Esophagus squamous epithelium (tissue), 5 donors: ENCODE measurements at regions not wholly inside any gene's neighbourhood (a gene's known extent, or its start where the extent isn't known, plus 50 kb on each side); places are given as distances from the start of the nearest gene placed in this dataset.

Source experiments
- DNase-seq: peaks from one replicate; lab custom pipeline; 2025; lab: John Stamatoyannopoulos, UW
- H3K27ac ChIP-seq, 4 donors: fragments of 200-600 bp; sonication (generic); one replicate each; pipeline ENCODE4 v1.5.1; 2016 to 2019; ENCODE audit warnings: mild to moderate bottlenecking in 1 of 4
- H3K27me3 ChIP-seq, 4 donors: fragments of 200-600 bp; sonication (generic); 1 replicate in 3 of 4; 2 replicates in 1 of 4; pipeline versions ENCODE4 v1.5.1 to v1.6.0; 2017 to 2021; ENCODE audit warnings: antibody characterized with exemption in 1 of 4
- H3K36me3 ChIP-seq, 3 donors: fragments of 200-600 bp; sonication (generic); one replicate each; pipeline ENCODE4 v1.5.1; 2016 to 2019
- H3K4me1 ChIP-seq, 3 donors: fragments of 200-600 bp; sonication (generic); one replicate each; pipeline ENCODE4 v1.5.1; 2017 to 2019
- H3K4me3 ChIP-seq, 4 donors: fragments of 200-600 bp; sonication (generic); 1 replicate in 3 of 4; 2 replicates in 1 of 4; pipeline ENCODE4 v1.5.1; 2016 to 2019; ENCODE audit warnings: mild to moderate bottlenecking in 2 of 4, moderate library complexity in 1 of 4
- H3K9me3 ChIP-seq, 3 donors: fragments of 200-600 bp; sonication (generic); one replicate each; pipeline ENCODE4 v1.5.1; 2016 to 2019
- POLR2A ChIP-seq, 4 donors: fragments of 450-650 bp; IDR thresholded peaks; one replicate each; pipeline ENCODE4 v1.6.1; 2017; ENCODE audit warnings: antibody characterized with exemption in 4 of 4, mild to moderate bottlenecking in 4 of 4, moderate library complexity in 3 of 4
- WGBS, 2 donors: methylation state at CpG; one replicate each; pipeline ENCODE4 v1.1.5; 2018; 5-methylcytosine and 5-hydroxymethylcytosine counted together
- intact Hi-C: fragments of 100-400 bp; cut with DNase I; formaldehyde crosslinking; loops from one replicate; pipeline ENCODE4 v1.15.0; 2022
- TF ChIP-seq, protein P1 (sequence below), 6 experiments: fragments of 450-650 bp in 4 of 6; fragments of 200-600 bp in 2 of 6; sonication (generic) in 2 of 6; IDR thresholded peaks; one replicate each; pipeline ENCODE4 v1.5.1; 2016 to 2019; ENCODE audit warnings: antibody characterized with exemption in 6 of 6, mild to moderate bottlenecking in 4 of 6, moderate library complexity in 4 of 6
- donor health status: DM: yes; HTN: yes; CAD: no.

GRCh38 chr18:37937287-37937686 is 371.7 kb upstream of the CELF4 start:
- no peak overlapping the region for H3K4me3 ChIP-seq
- no peak for DNase-seq
- intact Hi-C loops = no loop called here
- H3K4me1 ChIP-seq = no peaks in the 10 kb centered on the region
- no peaks in the 10 kb centered on the region for H3K9me3 ChIP-seq
- H3K36me3 ChIP-seq = no peaks in the 10 kb centered on the region
- no peak for TF ChIP-seq POLR2A (IDR thresholded peaks at IDR 0.05)
- TF ChIP-seq, protein P1, sequence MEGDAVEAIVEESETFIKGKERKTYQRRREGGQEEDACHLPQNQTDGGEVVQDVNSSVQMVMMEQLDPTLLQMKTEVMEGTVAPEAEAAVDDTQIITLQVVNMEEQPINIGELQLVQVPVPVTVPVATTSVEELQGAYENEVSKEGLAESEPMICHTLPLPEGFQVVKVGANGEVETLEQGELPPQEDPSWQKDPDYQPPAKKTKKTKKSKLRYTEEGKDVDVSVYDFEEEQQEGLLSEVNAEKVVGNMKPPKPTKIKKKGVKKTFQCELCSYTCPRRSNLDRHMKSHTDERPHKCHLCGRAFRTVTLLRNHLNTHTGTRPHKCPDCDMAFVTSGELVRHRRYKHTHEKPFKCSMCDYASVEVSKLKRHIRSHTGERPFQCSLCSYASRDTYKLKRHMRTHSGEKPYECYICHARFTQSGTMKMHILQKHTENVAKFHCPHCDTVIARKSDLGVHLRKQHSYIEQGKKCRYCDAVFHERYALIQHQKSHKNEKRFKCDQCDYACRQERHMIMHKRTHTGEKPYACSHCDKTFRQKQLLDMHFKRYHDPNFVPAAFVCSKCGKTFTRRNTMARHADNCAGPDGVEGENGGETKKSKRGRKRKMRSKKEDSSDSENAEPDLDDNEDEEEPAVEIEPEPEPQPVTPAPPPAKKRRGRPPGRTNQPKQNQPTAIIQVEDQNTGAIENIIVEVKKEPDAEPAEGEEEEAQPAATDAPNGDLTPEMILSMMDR (IDR thresholded peaks at IDR 0.05) = no peak
- 53 to 62% methylated on average over 6 of the region's 6 CpGs for WGBS, 2 donors
- H3K27me3 ChIP-seq = no peaks in the 10 kb centered on the region
- no peak overlapping the region for H3K27ac ChIP-seq

DNA sequence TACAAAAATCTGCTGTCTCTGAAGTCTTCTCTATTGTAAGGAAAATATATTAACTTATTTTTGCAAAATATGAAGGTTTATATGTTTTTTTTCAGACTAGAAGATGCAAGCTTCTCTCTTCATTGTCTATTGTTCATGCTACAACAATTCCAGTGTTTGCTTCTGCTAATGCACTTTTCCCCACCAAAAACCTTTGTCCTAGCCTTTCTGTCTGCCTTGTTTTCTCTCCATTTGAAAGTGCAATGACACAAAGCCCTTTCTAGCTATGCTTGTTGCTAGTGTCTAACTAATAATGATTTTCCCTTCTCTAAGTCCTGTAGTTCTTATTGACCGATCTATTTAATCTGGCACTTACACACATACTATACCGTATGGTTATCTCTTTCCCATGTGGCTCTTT is 369.5 kb upstream of the CELF4 start:
- no peak for DNase-seq
- no peaks in the 10 kb centered on the region for H3K36me3 ChIP-seq
- H3K27me3 ChIP-seq = no peaks in the 10 kb centered on the region
- TF ChIP-seq, protein P1 (IDR thresholded peaks at IDR 0.05) = no peak
- TF ChIP-seq POLR2A (IDR thresholded peaks at IDR 0.05) = no peak
- intact Hi-C loops = no loop called here
- H3K4me3 ChIP-seq = no peak overlapping the region
- 68 to 89% methylated on average over 2 of the region's 2 CpGs for WGBS, 2 donors
- H3K9me3 ChIP-seq = no peaks in the 10 kb centered on the region
- H3K27ac ChIP-seq = no peak overlapping the region
- H3K4me1 ChIP-seq = no peaks in the 10 kb centered on the region

DNA sequence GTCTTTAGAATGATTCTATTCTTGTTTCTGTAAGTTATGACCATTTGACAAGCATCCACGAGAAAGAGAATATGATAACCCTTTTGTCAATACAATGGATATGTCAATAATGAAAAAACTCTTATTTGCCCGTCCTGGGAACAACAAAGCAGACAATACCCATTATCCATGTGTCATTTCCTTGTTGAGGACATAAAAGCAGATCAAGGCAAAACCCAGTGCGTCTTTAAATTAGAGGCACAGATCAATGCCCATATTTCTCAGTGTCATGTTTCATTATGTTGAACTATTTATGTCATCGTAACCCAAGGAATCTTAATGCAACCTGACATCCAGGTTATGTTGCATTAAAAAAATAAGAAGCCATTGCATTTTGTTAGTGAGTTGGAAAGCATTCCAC is 365.0 kb upstream of the CELF4 start:
- DNase-seq = no peak
- no peaks in the 10 kb centered on the region for H3K36me3 ChIP-seq
- no peak overlapping the region for H3K27ac ChIP-seq
- no peaks in the 10 kb centered on the region for H3K27me3 ChIP-seq
- no peak overlapping the region for H3K4me3 ChIP-seq
- 72 to 74% methylated on average over 4 of the region's 4 CpGs for WGBS, 2 donors
- no peaks in the 10 kb centered on the region for H3K4me1 ChIP-seq
- H3K9me3 ChIP-seq = no peaks in the 10 kb centered on the region
- intact Hi-C loops = no loop called here
- TF ChIP-seq, protein P1 (IDR thresholded peaks at IDR 0.05) = no peak
- no peak for TF ChIP-seq POLR2A (IDR thresholded peaks at IDR 0.05)

GRCh38 chr18:37922162-37922561 is 356.6 kb upstream of the CELF4 start:
- intact Hi-C loops = no loop called here
- H3K9me3 ChIP-seq = no peaks in the 10 kb centered on the region
- H3K27me3 ChIP-seq = no peaks in the 10 kb centered on the region
- no peak overlapping the region for H3K4me3 ChIP-seq
- H3K27ac ChIP-seq = no peak overlapping the region
- TF ChIP-seq, protein P1 (IDR thresholded peaks at IDR 0.05) = no peak
- TF ChIP-seq POLR2A (IDR thresholded peaks at IDR 0.05) = no peak
- H3K36me3 ChIP-seq = no peaks in the 10 kb centered on the region
- no peak for DNase-seq
- no peaks in the 10 kb centered on the region for H3K4me1 ChIP-seq

DNA sequence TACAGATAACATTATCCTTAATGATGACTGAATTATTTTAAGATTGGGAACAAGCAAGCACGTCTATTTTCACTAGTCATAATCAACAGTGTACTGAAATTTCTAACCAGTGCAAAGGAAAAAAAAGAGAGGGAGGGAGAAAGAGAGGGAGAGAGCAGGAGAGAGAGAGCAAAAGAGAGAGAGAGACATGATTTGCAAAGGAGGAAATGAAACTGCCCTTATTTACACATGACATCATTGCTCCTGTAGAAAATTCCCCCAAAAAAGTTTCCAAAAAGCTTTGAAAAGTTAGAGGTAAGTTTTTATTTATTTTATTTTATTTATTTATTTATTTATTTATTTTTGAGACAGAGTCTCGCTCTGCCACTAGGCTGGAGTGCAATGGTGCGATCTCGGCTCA is 355.3 kb upstream of the CELF4 start:
- no peaks in the 10 kb centered on the region for H3K9me3 ChIP-seq
- DNase-seq = no peak
- no peaks in the 10 kb centered on the region for H3K4me1 ChIP-seq
- no peak for TF ChIP-seq POLR2A (IDR thresholded peaks at IDR 0.05)
- H3K27me3 ChIP-seq = no peaks in the 10 kb centered on the region
- H3K27ac ChIP-seq = no peak overlapping the region
- intact Hi-C loops = no loop called here
- WGBS, 2 donors = 80 to 81% methylated on average over 4 of the region's 4 CpGs
- H3K4me3 ChIP-seq = no peak overlapping the region
- H3K36me3 ChIP-seq = no peaks in the 10 kb centered on the region

- no peak for DNase-seq
- intact Hi-C loops = no loop called here
- no peaks in the 10 kb centered on the region for H3K9me3 ChIP-seq
- no peak overlapping the region for H3K27ac ChIP-seq
- TF ChIP-seq POLR2A (IDR thresholded peaks at IDR 0.05) = no peak
- TF ChIP-seq, protein P1 (IDR thresholded peaks at IDR 0.05) = no peak
- no peaks in the 10 kb centered on the region for H3K36me3 ChIP-seq
- H3K4me1 ChIP-seq = no peaks in the 10 kb centered on the region
- 44 to 50% methylated on average over 1 of the region's 1 CpG for WGBS, 2 donors
- H3K4me3 ChIP-seq = no peak overlapping the region
- H3K27me3 ChIP-seq = no peaks in the 10 kb centered on the region
Measured at GRCh38 chr18:37913051-37913450, 347.5 kb upstream of the CELF4 start.
